ENCODE measurements at regions not wholly inside any gene's neighbourhood (a gene's known extent, or its start where the extent isn't known, plus 50 kb on each side); places are given as distances from the start of the nearest gene placed in this dataset.

DNA sequence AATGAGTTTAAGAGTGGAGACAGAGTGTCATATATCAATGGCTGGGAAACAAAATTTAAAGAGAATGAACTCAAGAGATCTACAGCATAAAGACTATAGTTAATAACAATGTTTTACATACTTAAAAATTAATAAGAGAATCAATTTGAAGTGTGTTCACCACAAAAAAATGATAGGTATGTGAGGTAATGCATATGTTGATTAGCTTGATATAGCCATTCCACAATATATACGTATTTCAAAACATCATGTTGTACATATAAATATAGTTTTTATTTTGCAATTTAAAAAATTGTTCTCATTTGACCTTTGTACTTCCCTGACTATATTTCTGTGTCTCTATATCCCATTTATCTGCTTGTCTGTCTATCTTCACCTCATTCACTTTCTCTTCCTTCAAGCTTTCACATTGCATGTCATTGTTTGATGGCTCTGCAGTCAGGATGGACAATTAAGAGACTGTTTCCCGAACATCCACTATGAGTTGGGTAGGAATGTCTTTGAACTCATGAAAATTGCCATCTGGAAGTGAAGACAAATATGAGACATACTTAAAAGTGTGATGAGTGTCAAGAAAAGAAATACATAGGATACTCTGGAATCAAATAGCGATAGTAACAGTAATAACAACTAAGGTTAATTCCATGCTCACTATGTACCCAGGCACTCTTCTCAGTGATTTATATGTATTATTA is 359.9 kb upstream of the ACTBL2 start:
- Histone ChIP-seq H3K27me3 (ENCODE audit: insufficient read depth) (no peaks in the 10 kb centered on the region), H3K9me3 (no peaks in the 10 kb centered on the region), H4K20me1 (ENCODE audit: insufficient read depth) (no peaks in the 10 kb centered on the region), H3K36me3 (replicated peaks in 1 of 2; ENCODE audit: control insufficient read depth in 1 of 2, insufficient read depth in 2 of 2, low read length in 1 of 2) (no peaks in the 10 kb centered on the region), H3K4me1 (ENCODE audit: control insufficient read depth in 1 of 2, insufficient read depth in 2 of 2, low read depth in 1 of 2, low read length in 1 of 2) (peaks cover 10 to 31% of the 10 kb centered on the region in 2 experiments; a peak in 3 of 4 replicates), H3F3A (replicated peaks; ENCODE audit: insufficient read depth) (peaks cover 22% of the 10 kb centered on the region), H3K4me3 (ENCODE audit: low read depth in 2 of 2, low read length in 1 of 2) (0 out of 4 replicates have a peak overlapping the region, but pooled peaks of 1 of the 2 experiments have one; percentile 1), H3K9me2 (no peaks in the 10 kb centered on the region), H3K27ac (ENCODE audit: low read depth in 2 of 2, low read length in 1 of 2) (peak overlapping the region; percentile 84 to 90), H3K9ac (peak overlapping the region; percentile 66), H3K4me2 (peak overlapping the region; percentile 47), H3K79me2 (ENCODE audit: insufficient read depth) (no peaks in the 10 kb centered on the region), H2AFZ (ENCODE audit: low read depth) (no peak overlapping the region)
- no peak for TF ChIP-seq CTCF (IDR thresholded peaks at IDR 0.05)
- no peak for DNase-seq
- ChIA-PET POLR2A (no interaction called here), CTCF (no interaction called here)
- 76% methylated on average over 3 of the region's 3 CpGs for WGBS (ENCODE audit: low lambda C conversion rate)

DNA sequence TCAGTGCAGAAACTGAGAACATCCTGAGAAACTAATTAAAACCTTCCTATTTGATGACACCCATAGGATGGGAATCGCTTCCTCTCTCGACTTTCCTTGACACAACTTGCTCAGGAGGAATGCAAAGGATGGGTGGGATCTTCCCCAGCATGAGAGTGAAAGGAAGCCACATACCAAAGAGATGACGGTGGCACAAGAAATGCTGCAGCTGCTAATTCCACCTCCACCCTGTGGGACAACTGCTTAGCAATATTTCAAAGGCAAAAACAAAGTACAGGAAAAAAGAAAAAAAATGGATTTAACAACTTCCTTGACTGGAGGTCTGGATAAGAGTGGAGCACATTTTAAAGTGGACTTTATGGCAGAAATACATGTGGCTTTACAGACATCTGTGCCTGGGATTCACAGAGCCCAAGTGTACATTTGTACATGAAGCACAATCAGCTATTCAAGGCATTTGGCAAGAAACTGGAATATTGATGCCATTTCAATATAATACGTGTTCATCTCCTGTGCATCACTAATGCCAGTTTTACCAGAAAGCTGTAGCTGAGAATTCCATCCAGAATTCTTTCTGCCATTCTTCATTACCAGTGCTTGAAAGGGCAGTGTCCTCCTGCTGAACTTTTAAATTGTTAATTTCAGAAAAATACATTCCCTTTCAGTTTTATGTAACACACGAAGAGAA is 359.2 kb upstream of the ACTBL2 start:
- Histone ChIP-seq H3K4me3 (ENCODE audit: low read depth in 2 of 2, low read length in 1 of 2) (peak overlapping the region in 1 of 2 experiments; percentile 15; a peak in 1 of 4 replicates), H3K27me3 (ENCODE audit: insufficient read depth) (no peaks in the 10 kb centered on the region), H3K4me2 (peak overlapping the region; percentile 47), H3K36me3 (replicated peaks in 1 of 2; ENCODE audit: control insufficient read depth in 1 of 2, insufficient read depth in 2 of 2, low read length in 1 of 2) (no peaks in the 10 kb centered on the region), H3K79me2 (ENCODE audit: insufficient read depth) (no peaks in the 10 kb centered on the region), H3K4me1 (ENCODE audit: control insufficient read depth in 1 of 2, insufficient read depth in 2 of 2, low read depth in 1 of 2, low read length in 1 of 2) (peaks cover 12 to 31% of the 10 kb centered on the region in 2 experiments; a peak in 3 of 4 replicates), H3K27ac (ENCODE audit: low read depth in 2 of 2, low read length in 1 of 2) (peak overlapping the region; percentile 84 to 90), H3K9me3 (no peaks in the 10 kb centered on the region), H4K20me1 (ENCODE audit: insufficient read depth) (no peaks in the 10 kb centered on the region), H2AFZ (ENCODE audit: low read depth) (peak overlapping the region; percentile 19; the same call in 1 of the 2 replicates), H3K9me2 (no peaks in the 10 kb centered on the region), H3F3A (replicated peaks; ENCODE audit: insufficient read depth) (peaks cover 29% of the 10 kb centered on the region), H3K9ac (peak overlapping the region; percentile 66)
- ChIA-PET POLR2A (no interaction called here), CTCF (no interaction called here)
- DNase-seq, result no peak
- WGBS (ENCODE audit: low lambda C conversion rate), result 12% methylated on average over 5 of the region's 5 CpGs
- TF ChIP-seq ELF1 (IDR thresholded peaks at IDR 0.05), result no peak
- TF ChIP-seq RXRA (IDR thresholded peaks at IDR 0.05; ENCODE audit: borderline replicate concordance, low read depth), result peak; percentile 56; the same call in 1 of the 2 replicates
- TF ChIP-seq, protein P1, sequence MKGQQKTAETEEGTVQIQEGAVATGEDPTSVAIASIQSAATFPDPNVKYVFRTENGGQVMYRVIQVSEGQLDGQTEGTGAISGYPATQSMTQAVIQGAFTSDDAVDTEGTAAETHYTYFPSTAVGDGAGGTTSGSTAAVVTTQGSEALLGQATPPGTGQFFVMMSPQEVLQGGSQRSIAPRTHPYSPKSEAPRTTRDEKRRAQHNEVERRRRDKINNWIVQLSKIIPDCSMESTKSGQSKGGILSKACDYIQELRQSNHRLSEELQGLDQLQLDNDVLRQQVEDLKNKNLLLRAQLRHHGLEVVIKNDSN (IDR thresholded peaks at IDR 0.05; ENCODE audit: borderline replicate concordance, low read depth), result no peak
- TF ChIP-seq, protein P2, sequence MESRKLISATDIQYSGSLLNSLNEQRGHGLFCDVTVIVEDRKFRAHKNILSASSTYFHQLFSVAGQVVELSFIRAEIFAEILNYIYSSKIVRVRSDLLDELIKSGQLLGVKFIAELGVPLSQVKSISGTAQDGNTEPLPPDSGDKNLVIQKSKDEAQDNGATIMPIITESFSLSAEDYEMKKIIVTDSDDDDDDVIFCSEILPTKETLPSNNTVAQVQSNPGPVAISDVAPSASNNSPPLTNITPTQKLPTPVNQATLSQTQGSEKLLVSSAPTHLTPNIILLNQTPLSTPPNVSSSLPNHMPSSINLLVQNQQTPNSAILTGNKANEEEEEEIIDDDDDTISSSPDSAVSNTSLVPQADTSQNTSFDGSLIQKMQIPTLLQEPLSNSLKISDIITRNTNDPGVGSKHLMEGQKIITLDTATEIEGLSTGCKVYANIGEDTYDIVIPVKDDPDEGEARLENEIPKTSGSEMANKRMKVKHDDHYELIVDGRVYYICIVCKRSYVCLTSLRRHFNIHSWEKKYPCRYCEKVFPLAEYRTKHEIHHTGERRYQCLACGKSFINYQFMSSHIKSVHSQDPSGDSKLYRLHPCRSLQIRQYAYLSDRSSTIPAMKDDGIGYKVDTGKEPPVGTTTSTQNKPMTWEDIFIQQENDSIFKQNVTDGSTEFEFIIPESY (IDR thresholded peaks at IDR 0.05; ENCODE audit: borderline replicate concordance, low read depth), result no peak
- TF ChIP-seq, protein P3, sequence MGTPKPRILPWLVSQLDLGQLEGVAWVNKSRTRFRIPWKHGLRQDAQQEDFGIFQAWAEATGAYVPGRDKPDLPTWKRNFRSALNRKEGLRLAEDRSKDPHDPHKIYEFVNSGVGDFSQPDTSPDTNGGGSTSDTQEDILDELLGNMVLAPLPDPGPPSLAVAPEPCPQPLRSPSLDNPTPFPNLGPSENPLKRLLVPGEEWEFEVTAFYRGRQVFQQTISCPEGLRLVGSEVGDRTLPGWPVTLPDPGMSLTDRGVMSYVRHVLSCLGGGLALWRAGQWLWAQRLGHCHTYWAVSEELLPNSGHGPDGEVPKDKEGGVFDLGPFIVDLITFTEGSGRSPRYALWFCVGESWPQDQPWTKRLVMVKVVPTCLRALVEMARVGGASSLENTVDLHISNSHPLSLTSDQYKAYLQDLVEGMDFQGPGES (IDR thresholded peaks at IDR 0.05; ENCODE audit: low read depth, low read length), result no peak
- no peak; the same call in 1 of the 2 replicates for TF ChIP-seq FOXM1 (IDR thresholded peaks at IDR 0.05; ENCODE audit: low read depth)
- TF ChIP-seq RAD21 (IDR thresholded peaks at IDR 0.05; ENCODE audit: low read length), result no peak
- TF ChIP-seq NFIC (IDR thresholded peaks at IDR 0.05; ENCODE audit: borderline replicate concordance), result peak; percentile 60; the same call in 1 of the 2 replicates
- peak; percentile 89 for TF ChIP-seq TEAD4 (IDR thresholded peaks at IDR 0.05; ENCODE audit: borderline replicate concordance, insufficient read depth)
- TF ChIP-seq TAF1 (IDR thresholded peaks at IDR 0.05; ENCODE audit: borderline replicate concordance, low read depth, low read length), result no peak
- TF ChIP-seq POLR2AphosphoS5 (IDR thresholded peaks at IDR 0.05; ENCODE audit: low read depth, low read length), result peak; percentile 51; the same call in 1 of the 2 replicates
- TF ChIP-seq REST (IDR thresholded peaks at IDR 0.05; ENCODE audit: low read depth, low read length), result 0 out of 2 replicates have a peak, but pooled peaks have one; percentile 13
- peak; percentile 88 for TF ChIP-seq JUND (IDR thresholded peaks at IDR 0.05)
- peak; percentile 81 for TF ChIP-seq FOSL2 (IDR thresholded peaks at IDR 0.05; ENCODE audit: borderline replicate concordance, low read depth)
